ENCODE measurements at regions not wholly inside any gene's neighbourhood (a gene's known extent, or its start where the extent isn't known, plus 50 kb on each side); places are given as distances from the start of the nearest gene placed in this dataset.

DNA sequence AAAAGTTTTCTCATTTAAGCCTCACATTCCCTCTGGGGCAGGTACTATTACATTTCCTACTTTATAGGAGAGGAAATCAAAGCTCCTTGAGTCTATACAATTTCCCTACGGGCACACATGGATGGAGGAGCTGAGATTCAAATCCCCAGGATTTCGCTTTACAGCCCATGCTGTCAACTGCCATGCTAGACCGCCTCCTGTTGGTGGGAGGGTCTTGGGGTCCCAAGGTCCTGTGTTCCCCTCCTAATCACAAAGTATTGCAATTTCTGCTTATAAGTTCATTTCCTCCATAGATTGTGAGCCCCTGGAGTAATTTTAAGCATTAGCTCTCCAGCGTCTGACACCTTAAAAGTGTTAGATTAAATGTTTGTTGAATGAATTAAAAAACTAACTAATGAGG is 95.9 kb upstream of the SMARCA2 start:
- no peaks in the 10 kb centered on the region for H4K20me1 ChIP-seq (ENCODE audit: low read depth, low read length)
- no peak overlapping the region for H2AFZ ChIP-seq (ENCODE audit: low read depth, low read length, severe bottlenecking)
- H3K27ac ChIP-seq (ENCODE audit: low read depth, low read length), result no peak overlapping the region
- no peaks in the 10 kb centered on the region for H3K36me3 ChIP-seq (ENCODE audit: low read length)
- no peaks in the 10 kb centered on the region for H3F3A ChIP-seq (ENCODE audit: insufficient read depth)
- H3K4me2 ChIP-seq (ENCODE audit: low read depth, low read length, poor library complexity, severe bottlenecking), result no peak overlapping the region
- no peaks in the 10 kb centered on the region for H3K9me2 ChIP-seq (replicated peaks; ENCODE audit: insufficient read depth, low read length)
- H3K4me3 ChIP-seq (ENCODE audit: insufficient read depth, low read length, poor library complexity, severe bottlenecking), result no peak overlapping the region
- H3K27me3 ChIP-seq (ENCODE audit: low read length), result no peaks in the 10 kb centered on the region
- TF ChIP-seq CTCF (IDR thresholded peaks at IDR 0.05; ENCODE audit: insufficient read depth, low read length, poor library complexity, severe bottlenecking), result no peak
- TF ChIP-seq EZH2phosphoT487 (conservative IDR thresholded peaks at IDR 0.05; ENCODE audit: low read length), result no peak
- no peak overlapping the region for H3K9ac ChIP-seq (ENCODE audit: low read length)
- no peaks in the 10 kb centered on the region for H3K79me2 ChIP-seq (ENCODE audit: insufficient read depth, low read length)
- H3K9me3 ChIP-seq (ENCODE audit: insufficient read depth, low read length), result no peaks in the 10 kb centered on the region

DNA sequence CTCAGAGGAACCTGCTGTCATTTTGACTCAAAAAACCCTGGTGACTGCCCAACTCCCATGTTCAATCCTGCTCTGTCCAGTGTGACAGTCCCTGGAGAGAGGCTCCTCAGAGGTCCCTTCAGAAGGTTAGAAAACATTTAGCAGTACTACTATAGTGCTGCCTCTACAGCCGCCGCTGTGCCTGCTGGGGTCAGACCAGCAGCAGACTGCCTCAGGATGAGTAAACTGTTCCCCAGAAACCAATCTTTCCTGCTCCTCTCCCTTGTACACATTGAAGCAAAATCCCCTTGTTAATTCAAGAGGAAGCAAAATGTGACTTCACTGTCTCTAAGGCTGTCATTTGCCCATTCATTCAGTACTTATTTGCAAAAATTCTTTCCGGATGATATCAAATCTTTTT is 94.8 kb upstream of the SMARCA2 start:
- no peaks in the 10 kb centered on the region for H3K9me2 ChIP-seq (replicated peaks; ENCODE audit: insufficient read depth, low read length)
- H3K4me2 ChIP-seq (ENCODE audit: low read depth, low read length, poor library complexity, severe bottlenecking), result no peak overlapping the region
- H4K20me1 ChIP-seq (ENCODE audit: low read depth, low read length), result no peaks in the 10 kb centered on the region
- TF ChIP-seq EZH2phosphoT487 (conservative IDR thresholded peaks at IDR 0.05; ENCODE audit: low read length) (no peak), CTCF (IDR thresholded peaks at IDR 0.05; ENCODE audit: insufficient read depth, low read length, poor library complexity, severe bottlenecking) (no peak)
- no peak overlapping the region for H3K9ac ChIP-seq (ENCODE audit: low read length)
- no peaks in the 10 kb centered on the region for H3K27me3 ChIP-seq (ENCODE audit: low read length)
- H3K36me3 ChIP-seq (ENCODE audit: low read length), result no peaks in the 10 kb centered on the region
- H3K79me2 ChIP-seq (ENCODE audit: insufficient read depth, low read length), result no peaks in the 10 kb centered on the region
- H3K27ac ChIP-seq (ENCODE audit: low read depth, low read length), result no peak overlapping the region
- H2AFZ ChIP-seq (ENCODE audit: low read depth, low read length, severe bottlenecking), result no peak overlapping the region
- no peaks in the 10 kb centered on the region for H3F3A ChIP-seq (ENCODE audit: insufficient read depth)
- H3K9me3 ChIP-seq (ENCODE audit: insufficient read depth, low read length), result no peaks in the 10 kb centered on the region
- H3K4me3 ChIP-seq (ENCODE audit: insufficient read depth, low read length, poor library complexity, severe bottlenecking), result no peak overlapping the region

DNA sequence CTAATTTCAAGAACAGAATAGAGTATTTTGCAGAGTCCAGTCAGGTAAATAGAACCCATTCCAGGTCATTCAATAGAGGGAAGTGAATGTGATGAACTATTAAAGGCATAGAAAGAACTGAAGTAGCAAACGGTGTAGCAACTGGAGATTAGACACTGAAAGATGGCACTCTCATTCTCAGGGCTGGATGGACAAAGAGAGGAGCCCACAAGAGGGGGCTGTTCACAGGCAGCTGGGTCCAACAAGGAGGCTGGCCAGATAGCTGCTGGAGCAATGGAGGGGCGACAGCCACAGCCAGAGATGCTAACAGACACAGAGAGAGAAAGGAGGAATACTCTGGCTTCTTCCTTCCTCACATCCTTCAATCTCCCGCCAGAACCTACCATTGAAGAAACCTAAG is 93.1 kb upstream of the SMARCA2 start:
- H3K36me3 ChIP-seq (ENCODE audit: low read length), result no peaks in the 10 kb centered on the region
- H3K27me3 ChIP-seq (ENCODE audit: low read length), result no peaks in the 10 kb centered on the region
- H3K9ac ChIP-seq (ENCODE audit: low read length), result no peak overlapping the region
- TF ChIP-seq EZH2phosphoT487 (conservative IDR thresholded peaks at IDR 0.05; ENCODE audit: low read length) (no peak), CTCF (IDR thresholded peaks at IDR 0.05; ENCODE audit: insufficient read depth, low read length, poor library complexity, severe bottlenecking) (no peak)
- H3K27ac ChIP-seq (ENCODE audit: low read depth, low read length), result no peak overlapping the region
- no peak overlapping the region for H2AFZ ChIP-seq (ENCODE audit: low read depth, low read length, severe bottlenecking)
- no peaks in the 10 kb centered on the region for H3K9me3 ChIP-seq (ENCODE audit: insufficient read depth, low read length)
- no peak overlapping the region for H3K4me2 ChIP-seq (ENCODE audit: low read depth, low read length, poor library complexity, severe bottlenecking)
- H4K20me1 ChIP-seq (ENCODE audit: low read depth, low read length), result no peaks in the 10 kb centered on the region
- no peak overlapping the region for H3K4me3 ChIP-seq (ENCODE audit: insufficient read depth, low read length, poor library complexity, severe bottlenecking)
- no peaks in the 10 kb centered on the region for H3K9me2 ChIP-seq (replicated peaks; ENCODE audit: insufficient read depth, low read length)
- H3F3A ChIP-seq (ENCODE audit: insufficient read depth), result no peaks in the 10 kb centered on the region
- no peaks in the 10 kb centered on the region for H3K79me2 ChIP-seq (ENCODE audit: insufficient read depth, low read length)

DNA sequence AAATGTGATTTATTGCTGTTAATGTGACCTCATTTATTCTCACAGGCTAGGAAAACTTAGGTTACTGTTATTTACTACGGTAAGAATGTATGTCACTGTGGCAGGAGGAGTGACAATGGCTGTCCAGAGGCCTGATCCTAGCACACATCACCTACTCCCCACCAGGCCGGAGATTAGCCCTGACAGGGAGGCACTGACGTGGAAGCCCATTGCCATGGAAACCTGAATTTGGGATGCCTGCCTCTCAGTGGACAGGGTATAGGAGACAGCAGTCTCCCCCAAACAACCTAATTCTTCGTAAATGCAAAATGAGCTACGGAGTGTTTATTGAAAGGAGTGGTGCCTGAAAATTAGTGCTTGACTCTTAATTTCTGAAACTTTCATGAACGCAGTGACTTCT is 87.6 kb upstream of the SMARCA2 start:
- Histone ChIP-seq H3K4me2 (ENCODE audit: low read depth, low read length, poor library complexity, severe bottlenecking) (no peak overlapping the region), H3K79me2 (ENCODE audit: insufficient read depth, low read length) (no peaks in the 10 kb centered on the region), H3K9me3 (ENCODE audit: insufficient read depth, low read length) (no peaks in the 10 kb centered on the region), H3F3A (ENCODE audit: insufficient read depth) (no peaks in the 10 kb centered on the region), H3K9me2 (replicated peaks; ENCODE audit: insufficient read depth, low read length) (no peaks in the 10 kb centered on the region), H4K20me1 (ENCODE audit: low read depth, low read length) (no peaks in the 10 kb centered on the region), H2AFZ (ENCODE audit: low read depth, low read length, severe bottlenecking) (no peak overlapping the region), H3K27me3 (ENCODE audit: low read length) (no peaks in the 10 kb centered on the region), H3K4me3 (ENCODE audit: insufficient read depth, low read length, poor library complexity, severe bottlenecking) (no peak overlapping the region), H3K36me3 (ENCODE audit: low read length) (no peaks in the 10 kb centered on the region), H3K27ac (ENCODE audit: low read depth, low read length) (no peak overlapping the region), H3K9ac (ENCODE audit: low read length) (no peak overlapping the region)
- TF ChIP-seq EZH2phosphoT487 (conservative IDR thresholded peaks at IDR 0.05; ENCODE audit: low read length) (no peak), CTCF (IDR thresholded peaks at IDR 0.05; ENCODE audit: insufficient read depth, low read length, poor library complexity, severe bottlenecking) (no peak)
